SK-N-SH (cell line): ENCODE measurements at regions not wholly inside any gene's neighbourhood (a gene's known extent, or its start where the extent isn't known, plus 50 kb on each side); places are given as distances from the start of the nearest gene placed in this dataset.

Experiments
- CTCF ChIP-seq: fragments of 200-600 bp; sonication (generic); IDR thresholded peaks from 2 replicates; pipeline ENCODE4 v1.6.1; 2017; ENCODE audit warnings: antibody characterized with exemption, mild to moderate bottlenecking, moderate library complexity
- EP300 ChIP-seq, 2 experiments: IDR thresholded peaks; 2 replicates each; pipeline versions ENCODE4 v1.4.0 to v1.6.1; 2012; ENCODE audit warnings: borderline replicate concordance in 1 of 2, low read depth in 1 of 2, low read length in 1 of 2
- FOSL2 ChIP-seq: IDR thresholded peaks from 2 replicates; pipeline ENCODE4 v1.4.0; 2012; ENCODE audit warnings: low read depth, mild to moderate bottlenecking, moderate library complexity, borderline replicate concordance
- IRF3 ChIP-seq: fragments of 150-350 bp; IDR thresholded peaks from 2 replicates; pipeline ENCODE4 v1.6.1; 2016; ENCODE audit warnings: mild to moderate bottlenecking, low read depth, low read length
- TCF12 ChIP-seq: IDR thresholded peaks from 2 replicates; pipeline ENCODE4 v1.4.0; 2012

DNA sequence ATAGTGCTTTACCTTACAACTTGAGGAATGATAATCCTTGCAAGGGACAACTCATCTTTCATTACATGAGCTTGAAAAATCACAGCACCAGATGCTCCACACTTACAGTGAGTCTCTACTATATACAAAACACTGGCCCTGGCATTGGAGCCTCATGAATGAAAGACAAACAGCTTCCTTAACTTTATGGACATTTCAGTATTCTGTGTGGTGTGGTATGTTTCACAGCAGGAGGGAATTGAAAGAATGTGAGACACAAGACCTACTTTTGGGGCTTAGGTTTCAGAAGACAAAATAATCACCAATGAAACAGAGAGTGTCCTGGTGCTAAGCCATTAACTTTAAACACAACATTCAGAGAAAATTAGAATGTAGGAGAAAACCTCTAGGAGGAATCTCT lies 1249.6 kb downstream of the XPNPEP1 start:
- TF ChIP-seq TCF12 (no peak), EP300 (IDR thresholded peaks at IDR 0.05; ENCODE audit: borderline replicate concordance in 1 of 2, low read depth in 1 of 2, low read length in 1 of 2) (no peak), IRF3 (no peak), CTCF (no peak), FOSL2 (no peak)
